ENCODE measurements at regions not wholly inside any gene's neighbourhood (a gene's known extent, or its start where the extent isn't known, plus 50 kb on each side); places are given as distances from the start of the nearest gene placed in this dataset.

GRCh38 chr4:60078984-60079383, 1121.1 kb upstream of the ADGRL3 start:
- H3K4me1 Mint-ChIP-seq = peaks cover 6 to 9% of the 10 kb centered on the region in 2 experiments
- H3K4ac ChIP-seq (ENCODE audit: low read depth, low read length) = no peak overlapping the region
- H3K18ac ChIP-seq (ENCODE audit: insufficient read length, low read depth, low read length) = no peak overlapping the region
- TF ChIP-seq CTCF (conservative IDR thresholded peaks at IDR 0.05) = no peak
- H4K20me1 ChIP-seq (ENCODE audit: control insufficient read depth, insufficient read depth, insufficient read length) = no peaks in the 10 kb centered on the region
- no peaks in the 10 kb centered on the region for H3K9me3 ChIP-seq (ENCODE audit: control insufficient read depth, low read depth, low read length)
- no peak overlapping the region for H4K5ac ChIP-seq (ENCODE audit: insufficient read length, low read depth, low read length)
- H3K79me2 ChIP-seq (ENCODE audit: insufficient read depth, low read length) = no peaks in the 10 kb centered on the region
- H3K27ac ChIP-seq (ENCODE audit: insufficient read length, low read depth, low read length) = no peak overlapping the region
- H2AK5ac ChIP-seq (ENCODE audit: insufficient read length, low read length) = no peak overlapping the region
- no peak overlapping the region for H2BK12ac ChIP-seq (ENCODE audit: insufficient read length, low read depth, low read length)
- no peaks in the 10 kb centered on the region for H3K27me3 ChIP-seq (ENCODE audit: insufficient read depth, low read length)
- DNase-seq = no peak
- no peak overlapping the region for H4K8ac ChIP-seq (replicated peaks; ENCODE audit: insufficient read length, low read depth, low read length)
- H2BK5ac ChIP-seq (ENCODE audit: insufficient read length, low read length) = no peak overlapping the region
- no peak overlapping the region for H2BK20ac ChIP-seq (ENCODE audit: low read depth, low read length, poor library complexity, severe bottlenecking)
- H2BK120ac ChIP-seq (ENCODE audit: low read depth, low read length, poor library complexity, severe bottlenecking) = no peak overlapping the region
- no peak overlapping the region for H2AFZ ChIP-seq (ENCODE audit: low read length)
- H3K56ac ChIP-seq (ENCODE audit: insufficient read length, low read depth, low read length) = no peak overlapping the region
- H3K27ac Mint-ChIP-seq = no peak overlapping the region
- no peak overlapping the region for H3K23ac ChIP-seq (ENCODE audit: insufficient read length, low read depth, low read length)
- H3K4me2 ChIP-seq (ENCODE audit: insufficient read depth, insufficient read length, low read length) = no peak overlapping the region
- H2BK15ac ChIP-seq (ENCODE audit: low read depth, low read length) = no peak overlapping the region
- H3K23me2 ChIP-seq (ENCODE audit: insufficient read length, low read depth, low read length, poor library complexity, severe bottlenecking) = no peaks in the 10 kb centered on the region
- H3K9me3 Mint-ChIP-seq = peaks cover 0 to 6% of the 10 kb centered on the region in 2 experiments; a peak in 4 of 5 replicates
- no peak overlapping the region for H3K4me3 Mint-ChIP-seq
- no peak overlapping the region for H3K14ac ChIP-seq (ENCODE audit: insufficient read depth, low read length)
- H3K27me3 Mint-ChIP-seq (ENCODE audit: low read depth) = no peaks in the 10 kb centered on the region; the same call in 1 of the 2 replicates
- no peak overlapping the region for H3T11ph ChIP-seq (ENCODE audit: low read length)
- H3K4me1 ChIP-seq (ENCODE audit: insufficient read depth, low read length) = no peaks in the 10 kb centered on the region
- no peak overlapping the region for H3K9ac ChIP-seq (ENCODE audit: extremely low read depth, insufficient read length, low read length)
- no peak overlapping the region for H4K91ac ChIP-seq (ENCODE audit: insufficient read length, low read depth, low read length)
- H3K79me1 ChIP-seq (ENCODE audit: insufficient read depth, low read depth, low read length, poor library complexity, severe bottlenecking) = no peaks in the 10 kb centered on the region
- H3K36me3 Mint-ChIP-seq (ENCODE audit: insufficient read depth in 1 of 3, low read depth in 3 of 3) = peaks cover 0 to 2% (median 0%) of the 10 kb centered on the region in 3 experiments; a peak in 2 of 7 replicates

All from H9 (cell line).